ENCODE measurements at regions not wholly inside any gene's neighbourhood (a gene's known extent, or its start where the extent isn't known, plus 50 kb on each side); places are given as distances from the start of the nearest gene placed in this dataset.

DNA sequence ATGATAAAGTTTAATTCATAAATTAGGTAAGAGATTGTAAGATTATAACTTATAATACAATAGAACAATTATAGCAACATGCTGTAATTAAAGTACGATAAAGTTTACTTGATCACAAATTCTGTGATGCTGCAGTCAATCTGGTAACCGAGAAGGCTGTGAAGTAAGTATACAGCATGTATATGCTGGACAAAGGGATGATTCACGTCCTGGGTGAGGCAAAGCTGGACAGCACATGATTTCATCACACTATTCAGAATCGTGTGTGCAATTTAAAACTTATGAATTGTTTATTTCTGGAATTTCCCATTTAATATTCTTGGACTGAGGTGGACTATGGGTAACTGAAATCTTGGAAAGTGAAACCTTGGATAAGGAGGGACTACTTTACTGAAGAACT, 522.2 kb upstream of the CNTNAP5 start:
- no peaks in the 10 kb centered on the region for H3K9me3 ChIP-seq
- no peak overlapping the region for H3K27ac ChIP-seq
- H3K4me1 ChIP-seq = no peaks in the 10 kb centered on the region
- no peaks in the 10 kb centered on the region for H3K27me3 ChIP-seq
- H3K36me3 ChIP-seq = no peaks in the 10 kb centered on the region
- H3K4me3 ChIP-seq = no peak overlapping the region
- WGBS, 2 donors = 42 to 43% methylated on average over 4 of the region's 4 CpGs
- TF ChIP-seq, protein P1, sequence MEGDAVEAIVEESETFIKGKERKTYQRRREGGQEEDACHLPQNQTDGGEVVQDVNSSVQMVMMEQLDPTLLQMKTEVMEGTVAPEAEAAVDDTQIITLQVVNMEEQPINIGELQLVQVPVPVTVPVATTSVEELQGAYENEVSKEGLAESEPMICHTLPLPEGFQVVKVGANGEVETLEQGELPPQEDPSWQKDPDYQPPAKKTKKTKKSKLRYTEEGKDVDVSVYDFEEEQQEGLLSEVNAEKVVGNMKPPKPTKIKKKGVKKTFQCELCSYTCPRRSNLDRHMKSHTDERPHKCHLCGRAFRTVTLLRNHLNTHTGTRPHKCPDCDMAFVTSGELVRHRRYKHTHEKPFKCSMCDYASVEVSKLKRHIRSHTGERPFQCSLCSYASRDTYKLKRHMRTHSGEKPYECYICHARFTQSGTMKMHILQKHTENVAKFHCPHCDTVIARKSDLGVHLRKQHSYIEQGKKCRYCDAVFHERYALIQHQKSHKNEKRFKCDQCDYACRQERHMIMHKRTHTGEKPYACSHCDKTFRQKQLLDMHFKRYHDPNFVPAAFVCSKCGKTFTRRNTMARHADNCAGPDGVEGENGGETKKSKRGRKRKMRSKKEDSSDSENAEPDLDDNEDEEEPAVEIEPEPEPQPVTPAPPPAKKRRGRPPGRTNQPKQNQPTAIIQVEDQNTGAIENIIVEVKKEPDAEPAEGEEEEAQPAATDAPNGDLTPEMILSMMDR (IDR thresholded peaks at IDR 0.05) = no peak
- no peak for TF ChIP-seq EP300 (IDR thresholded peaks at IDR 0.05)
- TF ChIP-seq POLR2A (IDR thresholded peaks at IDR 0.05) = no peak
- DNase-seq (ENCODE audit: low spot score in 2 of 2) = no peak

DNA sequence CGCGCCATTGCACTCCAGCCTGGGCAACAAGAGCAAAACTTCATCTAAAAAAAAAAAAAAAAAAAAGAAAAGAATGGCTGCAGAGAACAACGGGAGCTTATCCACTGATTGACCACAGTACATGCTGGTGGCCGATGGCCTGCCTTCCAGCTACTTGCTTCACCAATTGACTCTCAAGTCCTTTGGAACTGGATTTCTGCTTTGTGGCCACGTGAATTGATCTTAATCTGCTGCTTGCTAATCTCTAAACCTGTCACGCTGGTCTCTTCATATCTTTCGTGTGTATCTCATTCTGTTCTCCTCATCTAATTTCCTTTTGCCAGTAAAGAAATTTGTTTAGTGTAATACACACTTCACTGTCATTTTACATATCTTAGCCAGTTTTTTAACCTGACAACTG, 512.5 kb upstream of the CNTNAP5 start:
- 91 to 95% methylated on average over 7 of the region's 7 CpGs for WGBS, 2 donors
- TF ChIP-seq, protein P1 (IDR thresholded peaks at IDR 0.05) = no peak
- TF ChIP-seq EP300 (IDR thresholded peaks at IDR 0.05) (no peak), POLR2A (IDR thresholded peaks at IDR 0.05) (no peak)

DNA sequence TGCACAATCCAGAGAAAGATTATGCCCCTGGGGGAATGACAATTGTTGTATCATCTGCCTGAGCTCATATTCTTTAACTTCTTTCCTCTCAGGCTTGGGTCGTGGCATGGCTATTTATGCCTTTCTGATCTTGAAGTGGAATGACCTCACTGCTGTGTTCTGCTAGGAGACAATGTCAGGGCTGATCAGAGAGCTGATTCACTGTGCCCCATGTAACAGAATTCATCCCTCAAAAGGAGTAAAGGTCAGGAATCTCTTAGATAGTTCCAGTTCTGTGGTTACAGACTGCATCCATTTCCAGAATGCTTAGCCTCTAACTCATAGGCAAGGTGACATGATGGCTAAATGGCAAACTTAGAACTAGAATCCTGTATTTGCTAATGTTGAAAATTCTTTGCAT, 511.7 kb upstream of the CNTNAP5 start:
- no peak for DNase-seq (ENCODE audit: low spot score in 2 of 2)
- no peaks in the 10 kb centered on the region for H3K9me3 ChIP-seq
- 7 to 17% methylated on average over 1 of the region's 1 CpG for WGBS, 2 donors
- H3K4me3 ChIP-seq = no peak overlapping the region
- H3K36me3 ChIP-seq = no peaks in the 10 kb centered on the region
- no peaks in the 10 kb centered on the region for H3K27me3 ChIP-seq
- no peak overlapping the region for H3K27ac ChIP-seq
- TF ChIP-seq, protein P1 (IDR thresholded peaks at IDR 0.05) = no peak
- TF ChIP-seq EP300 (IDR thresholded peaks at IDR 0.05) = no peak
- TF ChIP-seq POLR2A (IDR thresholded peaks at IDR 0.05) = no peak
- H3K4me1 ChIP-seq = no peaks in the 10 kb centered on the region

More for the DNA sequence above, 512.5 kb upstream of the CNTNAP5 start:
- Histone ChIP-seq H3K4me3 (no peak overlapping the region), H3K4me1 (no peaks in the 10 kb centered on the region), H3K36me3 (no peaks in the 10 kb centered on the region), H3K27me3 (no peaks in the 10 kb centered on the region), H3K9me3 (no peaks in the 10 kb centered on the region), H3K27ac (no peak overlapping the region)
- DNase-seq (ENCODE audit: low spot score in 2 of 2) = no peak

DNA sequence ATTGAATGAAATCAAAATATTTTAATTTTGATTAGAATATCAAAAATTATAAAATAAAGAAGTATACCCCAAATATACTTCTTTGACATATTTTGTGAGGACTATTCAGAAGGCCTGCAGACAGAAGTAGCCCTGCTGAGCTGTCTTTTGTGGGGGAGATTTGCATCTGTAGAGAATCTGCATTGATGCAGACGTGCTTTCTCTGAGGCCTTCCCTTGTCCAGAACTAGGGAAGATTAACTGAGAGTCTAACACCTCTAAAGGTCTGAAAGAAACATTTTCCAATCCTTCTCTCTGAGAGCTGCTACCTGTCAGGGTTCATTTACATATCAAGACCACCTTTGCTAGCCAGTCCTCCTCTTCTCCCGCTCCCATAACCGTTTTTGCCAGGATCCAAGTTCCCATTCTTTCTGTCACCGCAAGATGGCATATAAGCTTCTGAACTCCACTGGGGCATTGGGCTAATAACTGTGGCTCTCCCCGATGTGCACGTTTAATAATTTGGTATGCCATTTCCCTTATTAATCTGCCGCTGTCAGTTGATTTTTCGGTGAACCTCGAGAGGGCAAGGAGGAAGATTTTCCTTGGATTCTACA, 510.4 kb upstream of the CNTNAP5 start:
- Histone ChIP-seq H3K27me3 (no peaks in the 10 kb centered on the region), H3K4me3 (no peak overlapping the region), H3K9me3 (no peaks in the 10 kb centered on the region), H3K36me3 (no peaks in the 10 kb centered on the region), H3K4me1 (no peaks in the 10 kb centered on the region), H3K27ac (no peak overlapping the region)
- 77 to 88% methylated on average over 9 of the region's 9 CpGs for WGBS, 2 donors
- TF ChIP-seq EP300 (IDR thresholded peaks at IDR 0.05) (no peak), POLR2A (IDR thresholded peaks at IDR 0.05) (no peak)
- TF ChIP-seq, protein P1 (IDR thresholded peaks at IDR 0.05) = no peak
- DNase-seq (ENCODE audit: low spot score in 2 of 2) = no peak

DNA sequence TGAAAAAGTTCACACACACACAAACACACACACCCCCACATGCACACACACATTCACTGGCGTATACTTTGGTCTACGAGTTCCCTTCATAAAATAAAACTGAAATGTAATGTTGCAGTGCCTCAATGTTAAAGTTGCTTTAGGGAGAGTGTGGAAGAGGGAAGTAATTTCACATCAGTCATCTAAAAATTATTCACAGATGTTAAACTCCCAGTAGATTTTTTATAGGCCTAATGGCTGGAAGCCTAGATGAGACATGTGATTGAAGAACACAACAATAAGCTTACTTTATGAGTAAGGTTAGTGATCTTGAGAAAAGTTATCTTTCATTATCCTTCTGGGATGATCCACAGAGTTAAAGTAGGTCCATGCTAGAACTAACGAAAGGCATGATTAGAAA, 506.7 kb upstream of the CNTNAP5 start:
- no peak for DNase-seq (ENCODE audit: low spot score in 2 of 2)
- H3K27me3 ChIP-seq = no peaks in the 10 kb centered on the region
- H3K36me3 ChIP-seq = no peaks in the 10 kb centered on the region
- no peak overlapping the region for H3K27ac ChIP-seq
- WGBS, 2 donors = 49 to 50% methylated on average over 3 of the region's 3 CpGs
- peaks cover 0 to 11% (median 0%) of the 10 kb centered on the region in 4 donors for H3K4me1 ChIP-seq
- H3K4me3 ChIP-seq = no peak overlapping the region
- H3K9me3 ChIP-seq = no peaks in the 10 kb centered on the region
- TF ChIP-seq, protein P1 (IDR thresholded peaks at IDR 0.05) = no peak
- TF ChIP-seq POLR2A (IDR thresholded peaks at IDR 0.05) = no peak
- no peak for TF ChIP-seq EP300 (IDR thresholded peaks at IDR 0.05)

All from tibial nerve (tissue), 4 donors.